NCI-H524 treated with DMSO at 0.1 percent for 48 hours (cell line): ENCODE measurements at regions not wholly inside any gene's neighbourhood (a gene's known extent, or its start where the extent isn't known, plus 50 kb on each side); places are given as distances from the start of the nearest gene placed in this dataset.

ENCODE experiments used
- DNase-seq: peaks from one replicate; lab custom pipeline; 2025; lab: John Stamatoyannopoulos, UW

- DNase-seq = no peak
Measured at GRCh38 chr22:22346401-22347107, 102.0 kb downstream of the VPREB1 start.

DNA sequence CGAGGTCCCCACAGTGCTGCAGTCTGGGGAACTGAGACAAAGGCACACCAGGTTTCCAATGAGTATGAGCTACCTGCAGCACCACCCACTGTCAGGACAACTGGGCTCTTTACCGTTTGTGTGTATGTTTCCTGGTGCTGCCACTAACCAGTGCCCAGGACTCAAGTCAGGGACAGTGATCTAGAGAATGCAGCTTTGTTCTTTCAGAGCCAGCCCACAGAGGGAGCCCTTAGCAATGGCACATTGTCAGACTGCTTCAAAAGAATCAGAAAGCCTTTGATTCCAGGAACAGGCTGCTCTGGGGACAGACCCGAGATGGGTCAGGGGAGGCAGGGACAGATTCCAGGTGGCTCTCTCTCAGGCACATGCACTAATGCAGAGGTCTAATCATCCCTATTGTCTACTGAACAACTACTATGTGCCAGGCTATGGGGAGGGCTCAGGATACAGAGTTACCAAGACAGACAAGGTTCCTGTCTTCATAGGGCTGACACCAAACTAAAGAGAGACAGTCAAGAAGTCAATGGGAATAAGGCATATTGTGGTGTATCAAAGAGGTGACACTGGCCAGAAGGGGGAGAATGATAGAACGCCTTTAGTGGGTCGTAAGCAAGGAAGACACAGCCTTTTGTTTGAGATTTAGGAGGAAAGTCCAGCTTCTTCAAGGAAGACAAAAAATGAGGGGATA lies 103.7 kb downstream of the VPREB1 start:
- no peak for DNase-seq

DNA sequence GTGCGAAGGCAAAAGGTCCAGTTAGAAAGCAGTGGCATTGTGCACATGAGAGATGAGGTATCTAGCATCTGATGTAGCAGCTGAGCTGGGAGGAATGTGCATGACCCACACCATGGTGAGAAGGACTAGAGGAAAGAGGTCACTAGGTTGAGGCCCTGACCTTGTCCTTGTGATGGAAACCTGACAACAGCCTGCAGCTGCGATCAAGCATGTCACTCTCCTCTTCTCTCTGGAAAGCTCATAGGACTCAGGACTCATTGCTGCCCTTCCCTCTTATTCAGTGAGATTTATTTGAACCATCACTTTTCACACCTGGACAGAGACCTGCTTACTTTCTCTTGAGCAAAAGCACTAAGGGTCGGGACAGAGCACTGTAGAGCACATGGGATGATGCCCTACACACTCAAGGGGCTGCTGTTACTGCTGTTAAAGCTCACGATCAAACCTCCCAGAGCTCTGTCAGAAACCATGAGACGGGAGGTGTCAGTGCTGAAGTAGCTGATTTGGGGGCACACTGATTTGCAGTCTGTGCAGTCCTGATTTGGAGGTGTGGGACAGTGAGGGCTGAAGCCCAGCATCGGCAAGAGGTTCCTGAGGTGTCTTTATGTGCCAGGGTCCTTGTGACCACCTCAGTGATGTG lies 104.3 kb downstream of the VPREB1 start:
- no peak for DNase-seq

GRCh38 chr22:22349455-22349836 lies 104.9 kb downstream of the VPREB1 start:
- no peak for DNase-seq

DNA sequence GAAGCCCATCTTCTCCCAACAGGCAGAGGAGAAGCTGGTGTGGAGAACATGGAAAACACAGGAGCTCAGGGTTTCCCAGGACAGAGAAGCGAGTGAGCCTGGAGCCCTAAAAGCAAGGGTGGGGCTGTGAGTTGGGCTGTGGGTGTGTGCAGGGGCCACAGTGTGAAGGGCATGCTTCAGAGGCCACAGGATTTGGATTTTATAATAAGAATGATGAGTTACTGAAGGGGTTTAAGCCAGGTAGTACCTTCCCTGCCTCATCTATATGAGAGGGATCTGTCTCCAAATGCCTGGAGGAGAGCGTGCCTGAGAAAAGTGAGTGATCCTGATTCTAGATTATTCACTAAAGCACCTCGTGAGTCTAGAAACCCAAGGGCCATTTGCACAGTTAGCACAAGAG lies 106.8 kb downstream of the VPREB1 start:
- DNase-seq = no peak

DNA sequence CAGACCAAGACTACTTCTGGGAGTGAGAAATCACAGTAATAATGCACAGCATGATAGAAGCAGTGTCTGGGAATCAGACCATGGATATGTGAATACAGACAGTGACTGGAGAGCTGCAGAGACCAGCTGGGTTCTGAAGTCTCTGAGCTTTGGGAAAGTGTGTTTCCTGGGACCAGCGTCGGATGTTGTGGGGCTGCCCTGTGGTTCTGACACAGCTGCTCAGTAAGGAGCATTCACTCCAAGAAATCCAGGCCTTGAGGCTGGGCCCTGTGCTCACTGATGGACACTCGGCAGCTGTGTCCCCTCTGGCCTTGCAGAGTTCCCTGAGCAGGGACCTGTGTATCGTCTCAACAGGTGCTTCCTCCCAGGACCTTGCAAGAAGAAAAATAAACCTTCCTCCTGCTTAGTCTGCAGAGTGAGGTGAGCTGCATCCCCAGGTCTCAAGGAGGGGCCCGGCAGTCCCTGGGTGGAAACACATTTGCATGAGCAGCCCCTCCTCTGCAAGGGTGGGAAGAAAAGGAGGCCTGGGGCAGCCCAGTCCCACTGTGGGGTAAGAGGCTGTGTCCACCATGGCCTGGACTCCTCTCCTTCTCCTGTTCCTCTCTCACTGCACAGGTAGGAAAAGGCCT lies 107.9 kb downstream of the VPREB1 start:
- DNase-seq = no peak

DNA sequence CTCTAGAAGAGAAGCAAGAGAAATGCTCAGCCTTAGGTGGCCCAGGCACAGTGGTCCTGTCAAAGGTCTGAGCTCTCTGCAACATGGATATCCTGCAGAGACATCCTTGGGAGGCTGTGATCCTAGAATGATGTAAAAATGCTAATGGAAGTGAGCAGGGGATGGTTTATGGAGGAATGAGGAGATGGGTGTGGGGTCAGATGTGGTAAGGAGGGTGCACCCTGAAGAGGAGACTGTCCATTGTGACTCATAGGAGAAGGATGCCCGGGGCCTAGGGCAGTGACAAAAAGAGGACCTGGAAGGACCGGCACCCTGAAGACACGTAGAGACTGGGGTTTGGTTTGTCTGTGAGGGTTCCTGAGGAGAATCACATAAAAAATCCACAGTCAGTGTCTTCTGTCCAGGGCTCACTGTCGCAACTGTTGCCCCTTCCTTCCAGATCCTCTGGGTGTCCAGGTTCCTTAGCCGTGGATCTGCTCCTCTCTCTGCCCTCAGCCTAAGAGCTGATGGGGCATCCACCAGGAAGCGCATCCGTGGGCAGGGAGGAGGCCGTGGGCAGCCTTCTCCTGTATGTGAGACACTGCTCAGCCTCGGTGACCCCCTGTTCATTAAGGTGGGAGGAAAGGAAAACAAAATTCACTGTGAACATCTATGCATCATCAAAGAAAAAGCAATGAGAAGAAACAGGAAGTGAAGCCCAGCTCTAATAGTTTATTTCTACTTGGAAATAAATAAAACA lies 110.7 kb downstream of the VPREB1 start:
- no peak for DNase-seq

DNA sequence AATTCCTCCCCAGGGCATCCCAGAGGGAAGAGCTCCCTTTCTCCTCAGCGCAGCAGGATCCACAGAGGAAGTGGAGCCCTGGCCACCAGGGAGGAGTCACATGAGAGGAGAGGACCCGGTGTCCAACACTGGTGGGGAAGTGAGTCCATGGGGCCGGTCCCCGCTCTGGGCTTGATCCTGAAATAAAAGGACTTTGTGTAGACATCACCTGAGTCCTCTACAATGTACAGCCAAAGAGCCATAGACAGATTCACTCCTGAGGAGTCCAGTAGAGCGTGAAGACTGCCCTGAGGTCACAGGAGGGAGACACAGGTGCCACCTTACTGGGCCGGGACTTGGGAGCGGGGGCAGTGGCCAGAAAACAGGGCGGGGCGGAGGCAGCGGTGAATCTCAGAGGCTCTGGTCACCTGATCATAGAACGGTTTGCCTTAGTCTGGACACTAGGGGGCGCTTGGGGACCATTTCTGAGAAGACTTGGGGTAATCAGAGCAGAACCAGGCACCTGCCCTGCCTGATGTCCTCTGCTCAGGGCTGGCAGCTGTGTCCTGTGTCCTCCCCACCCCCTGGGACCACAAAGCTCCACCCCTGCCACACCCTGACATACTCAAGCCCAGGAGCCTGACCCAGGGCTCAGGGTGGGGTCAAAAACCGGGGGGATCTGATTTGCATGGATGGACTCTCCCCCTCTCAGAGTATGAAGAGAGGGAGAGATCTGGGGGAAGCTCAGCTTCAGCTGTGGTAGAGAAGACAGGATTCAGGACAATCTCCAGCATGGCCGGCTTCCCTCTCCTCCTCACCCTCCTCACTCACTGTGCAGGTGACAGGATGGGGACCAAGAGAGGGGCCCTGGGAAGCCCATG lies 112.7 kb downstream of the VPREB1 start:
- peak; percentile 61 for DNase-seq

- no peak for DNase-seq
Measured at GRCh38 chr22:22358152-22358551, 113.6 kb downstream of the VPREB1 start.

GRCh38 chr22:22358686-22359085 lies 114.1 kb downstream of the VPREB1 start:
- DNase-seq = no peak

GRCh38 chr22:22359465-22359864 lies 114.9 kb downstream of the VPREB1 start:
- no peak for DNase-seq

DNA sequence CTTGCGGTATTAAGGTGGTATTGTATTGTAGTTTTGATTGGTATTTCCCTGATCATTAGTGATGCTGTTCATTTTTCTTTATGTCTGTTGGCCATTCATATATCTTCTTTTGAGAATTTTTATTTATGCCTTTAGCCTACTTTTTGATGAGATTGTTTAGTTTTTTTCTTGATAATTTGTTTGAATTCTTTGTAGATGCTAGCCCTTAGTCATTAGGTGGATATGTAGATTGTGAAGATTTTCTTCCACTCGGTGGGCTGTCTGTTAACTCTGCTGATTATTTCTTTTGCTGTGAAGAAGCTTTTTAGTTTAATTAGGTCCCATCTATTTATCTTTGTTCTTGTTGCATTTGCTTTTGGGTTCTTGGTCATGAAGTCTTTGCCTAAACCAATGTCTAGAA lies 115.4 kb downstream of the VPREB1 start:
- no peak for DNase-seq

- DNase-seq = no peak
Measured at GRCh38 chr22:22362311-22362710, 117.7 kb downstream of the VPREB1 start.

DNA sequence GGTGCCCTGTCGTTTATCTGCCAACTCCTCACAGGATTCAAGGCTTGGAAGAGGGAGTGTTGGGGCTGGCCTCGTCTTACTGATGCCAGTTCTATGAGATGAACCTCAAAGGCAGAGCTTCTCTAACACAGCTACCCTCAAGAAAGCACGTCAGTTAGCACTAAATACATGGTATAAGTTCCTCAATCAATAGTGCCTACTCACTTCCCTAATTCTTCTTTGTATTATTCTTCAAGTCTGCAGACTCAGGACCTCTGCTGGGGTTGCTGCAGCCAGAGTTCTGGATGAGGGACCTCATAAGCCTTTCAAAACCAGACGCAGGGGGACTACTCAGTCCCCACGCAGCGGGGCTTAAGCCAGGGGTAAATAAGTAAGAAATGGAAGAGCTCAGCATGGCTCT lies 118.3 kb downstream of the VPREB1 start:
- no peak for DNase-seq

- DNase-seq = no peak
Measured at GRCh38 chr22:22364207-22364606, 119.6 kb downstream of the VPREB1 start.

DNA sequence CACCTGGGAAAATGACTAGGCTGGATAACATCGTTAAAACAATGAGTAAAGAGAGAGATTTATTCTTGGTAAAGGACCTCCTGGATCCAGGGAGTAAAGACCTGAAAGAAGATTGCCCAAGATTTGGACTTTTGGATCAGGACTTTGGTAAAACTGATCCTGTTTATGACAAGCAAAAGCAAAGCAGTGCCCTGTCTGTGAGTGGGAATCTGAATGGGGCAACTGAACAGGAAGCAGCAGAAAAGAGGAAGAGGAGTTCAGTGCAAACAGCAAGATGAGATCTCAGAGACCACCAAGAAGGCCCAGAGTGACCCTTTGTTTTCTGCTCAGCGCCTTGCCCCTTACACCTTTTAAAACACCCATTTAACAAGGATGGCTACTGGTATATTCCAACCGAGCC lies 122.0 kb downstream of the VPREB1 start:
- no peak for DNase-seq

GRCh38 chr22:22368516-22368915 lies 123.9 kb downstream of the VPREB1 start:
- DNase-seq = no peak

DNA sequence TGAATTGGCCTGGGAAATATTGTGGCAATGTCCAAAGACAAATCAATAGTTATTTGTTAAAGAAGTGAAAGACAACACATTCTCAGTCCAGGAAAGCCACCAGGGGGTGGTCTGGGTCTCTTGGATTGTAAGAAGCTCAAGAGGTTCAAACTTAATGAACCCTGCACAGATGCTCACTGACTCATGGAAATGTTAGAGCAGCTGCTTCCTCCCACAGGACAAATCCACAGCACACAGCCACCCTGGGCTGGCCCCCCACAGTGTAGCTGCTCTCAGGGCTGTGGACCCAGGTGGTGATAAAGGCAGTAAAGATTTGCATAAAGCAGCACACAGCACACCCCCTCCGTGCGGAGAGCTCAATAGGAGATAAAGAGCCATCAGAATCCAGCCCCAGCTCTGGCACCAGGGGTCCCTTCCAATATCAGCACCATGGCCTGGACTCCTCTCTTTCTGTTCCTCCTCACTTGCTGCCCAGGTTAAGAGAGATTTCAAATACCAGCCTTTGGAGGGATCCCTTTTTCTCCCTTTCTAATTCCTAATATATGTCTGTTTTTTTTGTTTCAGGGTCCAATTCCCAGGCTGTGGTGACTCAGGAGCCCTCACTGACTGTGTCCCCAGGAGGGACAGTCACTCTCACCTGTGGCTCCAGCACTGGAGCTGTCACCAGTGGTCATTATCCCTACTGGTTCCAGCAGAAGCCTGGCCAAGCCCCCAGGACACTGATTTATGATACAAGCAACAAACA lies 124.8 kb downstream of the VPREB1 start:
- DNase-seq = peak; percentile 91

GRCh38 chr22:22369964-22370270 lies 125.3 kb downstream of the VPREB1 start:
- no peak for DNase-seq

DNA sequence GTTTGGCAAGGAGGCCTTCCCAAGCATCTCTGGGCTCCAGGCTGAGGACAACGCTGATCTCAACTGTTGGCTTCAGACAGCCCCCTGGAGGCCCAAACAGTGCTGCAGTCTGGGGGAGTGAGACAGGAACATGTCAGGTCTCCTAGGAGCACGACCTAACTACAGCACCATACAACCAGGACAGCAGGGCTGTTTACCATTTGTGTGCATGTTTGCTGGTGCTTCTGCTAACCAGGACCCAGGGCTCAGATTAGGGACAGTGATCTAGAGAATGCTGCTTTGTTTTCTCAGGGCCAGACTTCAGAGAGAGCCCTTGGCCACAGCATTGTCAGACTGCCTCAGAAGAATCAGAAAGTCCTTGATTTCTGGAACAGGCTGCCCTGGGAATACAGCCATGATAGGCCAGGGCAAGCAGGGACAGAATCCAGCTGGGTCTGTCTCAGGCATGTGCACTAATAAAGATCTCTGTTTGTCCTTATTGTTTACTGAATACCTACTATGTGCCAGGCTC lies 126.5 kb downstream of the VPREB1 start:
- DNase-seq = no peak

DNA sequence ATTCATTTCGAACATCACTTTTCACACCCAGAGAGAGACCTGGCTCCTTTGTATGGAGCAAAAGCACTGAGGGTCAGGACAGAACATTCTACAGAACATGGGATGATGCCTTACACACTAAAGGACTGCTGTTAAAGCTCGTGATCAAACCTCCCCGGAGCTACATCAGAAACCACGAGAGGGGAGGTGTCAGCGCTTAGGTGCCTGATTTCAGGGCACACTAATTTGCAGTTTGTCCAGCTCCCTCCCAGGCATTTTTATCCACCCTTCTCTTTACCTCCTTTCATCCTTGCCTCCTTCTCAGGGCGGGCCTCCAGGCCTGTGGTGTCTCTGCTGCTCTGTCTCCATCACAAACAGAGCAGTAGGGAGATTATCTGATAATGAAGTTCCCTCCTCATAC lies 127.5 kb downstream of the VPREB1 start:
- DNase-seq = no peak
